ENCODE measurements at regions not wholly inside any gene's neighbourhood (a gene's known extent, or its start where the extent isn't known, plus 50 kb on each side); places are given as distances from the start of the nearest gene placed in this dataset.

DNA sequence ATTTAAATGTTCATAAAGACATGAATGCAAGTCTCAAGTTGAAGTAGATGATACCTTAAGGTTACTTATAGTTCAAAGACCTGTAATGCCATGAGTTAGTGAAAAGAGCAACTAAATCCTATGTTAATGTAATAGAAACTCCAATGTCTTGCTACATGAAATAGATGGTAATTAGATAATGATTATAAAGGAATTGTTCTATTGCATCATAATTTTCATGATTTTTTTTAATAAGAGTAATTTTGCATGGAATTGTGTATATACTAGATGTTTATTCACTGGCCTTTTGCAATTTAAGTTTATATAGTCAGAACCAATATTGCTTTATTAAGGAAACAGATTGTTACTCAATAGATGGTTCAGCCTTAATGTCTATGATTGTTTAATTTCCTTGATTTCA is 115.5 kb upstream of the SYT10 start:
- Histone ChIP-seq H3K79me2 (replicated peaks; ENCODE audit: insufficient read depth) (no peaks in the 10 kb centered on the region), H3K4me2 (no peak overlapping the region), H3K36me3 (ENCODE audit: insufficient read depth) (no peaks in the 10 kb centered on the region; the same call in 1 of the 2 replicates), H4K20me1 (replicated peaks; ENCODE audit: insufficient read depth) (no peaks in the 10 kb centered on the region), H3F3A (replicated peaks; ENCODE audit: low read depth) (no peaks in the 10 kb centered on the region), H2AFZ (no peak overlapping the region), H3K27me3 (ENCODE audit: insufficient read depth) (no peaks in the 10 kb centered on the region), H3K9me2 (ENCODE audit: insufficient read depth) (no peaks in the 10 kb centered on the region), H3K4me1 (ENCODE audit: insufficient read depth) (no peaks in the 10 kb centered on the region), H3K4me3 (no peak overlapping the region), H3K27ac (ENCODE audit: low read depth) (no peak overlapping the region)
- Mint-ChIP-seq H3K36me3 (ENCODE audit: low read depth) (peaks cover 21% of the 10 kb centered on the region), H3K9me3 (peaks cover 25% of the 10 kb centered on the region), H3K4me3 (no peak overlapping the region), H3K27me3 (ENCODE audit: insufficient read depth, low read depth, poor library complexity) (no peaks in the 10 kb centered on the region), H3K27ac (no peak overlapping the region), H3K4me1 (peaks cover 10% of the 10 kb centered on the region; the same call in 2 of the 3 replicates)
- TF ChIP-seq JUNB (IDR thresholded peaks at IDR 0.05; ENCODE audit: unreplicated experiment) (no peak), EZH2 (IDR thresholded peaks at IDR 0.05; ENCODE audit: low read depth, unreplicated experiment) (no peak), EZH2phosphoT487 (IDR thresholded peaks at IDR 0.05; ENCODE audit: unreplicated experiment) (no peak), ZNF462 (CRISPR knock-in tag; IDR thresholded peaks at IDR 0.05) (no peak), ETS1 (IDR thresholded peaks at IDR 0.05) (no peak), STAT1 (IDR thresholded peaks at IDR 0.05; ENCODE audit: unreplicated experiment) (no peak)
- ATAC-seq (no peak), DNase-seq (ENCODE audit: low spot score) (no peak)
